Loucy (cell line): ENCODE measurements at regions not wholly inside any gene's neighbourhood (a gene's known extent, or its start where the extent isn't known, plus 50 kb on each side); places are given as distances from the start of the nearest gene placed in this dataset.

ENCODE experiments used
- EZH2phosphoT487 ChIP-seq: fragments of 200-600 bp; IDR thresholded peaks from 2 replicates; pipeline ENCODE4 v1.6.1; 2018; ENCODE audit warnings: antibody characterized with exemption, mild to moderate bottlenecking, moderate library complexity, borderline replicate concordance
- TF ChIP-seq, protein P1 (sequence below): fragments of 200-600 bp; sonication (generic); conservative IDR thresholded peaks from 2 replicates; pipeline ENCODE4 v1.5.1; 2014; ENCODE audit warnings: mild to moderate bottlenecking, antibody characterized with exemption, low read length

DNA sequence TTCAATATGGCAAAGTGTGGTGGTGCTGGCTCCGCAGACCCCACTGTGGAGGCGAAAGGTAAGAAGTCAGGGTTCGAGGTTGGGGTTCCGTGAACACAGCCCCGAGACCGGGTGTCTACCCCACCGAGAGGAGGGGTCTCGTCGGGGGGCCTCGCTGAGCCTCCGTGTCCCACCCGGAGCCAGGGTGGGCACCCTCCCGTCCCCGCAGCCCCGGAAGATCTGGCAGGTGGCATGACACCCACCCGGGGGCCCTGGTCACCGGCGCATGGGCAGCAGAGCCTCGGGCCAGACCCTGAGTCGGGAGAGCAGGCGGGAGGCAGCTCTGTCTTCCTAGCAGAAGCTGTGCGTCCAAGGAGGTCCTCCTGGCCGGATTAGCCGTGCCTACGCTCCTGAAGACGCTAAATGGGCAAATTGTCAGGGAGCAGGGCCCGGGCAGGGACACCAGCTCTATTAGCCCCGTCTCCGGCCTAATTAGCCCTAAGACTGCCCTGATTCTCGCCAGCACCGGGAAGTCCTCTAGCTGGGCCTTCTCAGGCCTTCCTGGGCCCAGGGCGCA, 56.4 kb downstream of the UNCX start:
- TF ChIP-seq, protein P1, sequence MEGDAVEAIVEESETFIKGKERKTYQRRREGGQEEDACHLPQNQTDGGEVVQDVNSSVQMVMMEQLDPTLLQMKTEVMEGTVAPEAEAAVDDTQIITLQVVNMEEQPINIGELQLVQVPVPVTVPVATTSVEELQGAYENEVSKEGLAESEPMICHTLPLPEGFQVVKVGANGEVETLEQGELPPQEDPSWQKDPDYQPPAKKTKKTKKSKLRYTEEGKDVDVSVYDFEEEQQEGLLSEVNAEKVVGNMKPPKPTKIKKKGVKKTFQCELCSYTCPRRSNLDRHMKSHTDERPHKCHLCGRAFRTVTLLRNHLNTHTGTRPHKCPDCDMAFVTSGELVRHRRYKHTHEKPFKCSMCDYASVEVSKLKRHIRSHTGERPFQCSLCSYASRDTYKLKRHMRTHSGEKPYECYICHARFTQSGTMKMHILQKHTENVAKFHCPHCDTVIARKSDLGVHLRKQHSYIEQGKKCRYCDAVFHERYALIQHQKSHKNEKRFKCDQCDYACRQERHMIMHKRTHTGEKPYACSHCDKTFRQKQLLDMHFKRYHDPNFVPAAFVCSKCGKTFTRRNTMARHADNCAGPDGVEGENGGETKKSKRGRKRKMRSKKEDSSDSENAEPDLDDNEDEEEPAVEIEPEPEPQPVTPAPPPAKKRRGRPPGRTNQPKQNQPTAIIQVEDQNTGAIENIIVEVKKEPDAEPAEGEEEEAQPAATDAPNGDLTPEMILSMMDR: no peak
- TF ChIP-seq EZH2phosphoT487: no peak
